Urothelium cell line (cell line): ENCODE measurements at regions not wholly inside any gene's neighbourhood (a gene's known extent, or its start where the extent isn't known, plus 50 kb on each side); places are given as distances from the start of the nearest gene placed in this dataset.
"Not testable (repeated sequence)": the region's sequence is repeated elsewhere in the genome, so short reads cannot be mapped to it uniquely, and the experiment has no call there.

Experiments used
- DNase-seq: peaks from one replicate; pipeline ENCODE4 v3.0.0; 2011; ENCODE audit warnings: low spot score, mixed read lengths
- FAIRE-seq: peaks from 2 replicates; lab custom pipeline; 2011; peaks lifted over from hg19 to GRCh38; lab: Jason Lieb, UNC

- FAIRE-seq = no peak
- DNase-seq = no peak
Measured at GRCh38 chrX:125654501-125654900, 334.8 kb downstream of the TEX13C start.

- FAIRE-seq (no peak), DNase-seq (no peak)
Measured at GRCh38 chrX:125673758-125674157, 354.1 kb downstream of the TEX13C start.

GRCh38 chrX:125678258-125678657 lies 358.6 kb downstream of the TEX13C start:
- DNase-seq (no peak), FAIRE-seq (no peak)

- DNase-seq = no peak
- FAIRE-seq = no peak
Measured at GRCh38 chrX:125680366-125680765, 360.7 kb downstream of the TEX13C start.

GRCh38 chrX:125681058-125681457 lies 361.4 kb downstream of the TEX13C start:
- FAIRE-seq (no peak), DNase-seq (no peak)

GRCh38 chrX:125681507-125681906 lies 361.8 kb downstream of the TEX13C start:
- FAIRE-seq (no peak), DNase-seq (no peak)

- FAIRE-seq = not testable (repeated sequence)
Measured at GRCh38 chrX:125690522-125690921, 370.9 kb downstream of the TEX13C start.

GRCh38 chrX:125694171-125694570 lies 374.5 kb downstream of the TEX13C start:
- FAIRE-seq = no peak

More at GRCh38 chrX:125690522-125690921, 370.9 kb downstream of the TEX13C start:
- not testable (repeated sequence) for DNase-seq

GRCh38 chrX:125709074-125709473 lies 389.4 kb downstream of the TEX13C start:
- FAIRE-seq (no peak), DNase-seq (no peak)

More at GRCh38 chrX:125694171-125694570, 374.5 kb downstream of the TEX13C start:
- no peak for DNase-seq

GRCh38 chrX:125709532-125709931 lies 389.9 kb downstream of the TEX13C start:
- DNase-seq = no peak
- no peak for FAIRE-seq

- DNase-seq (no peak), FAIRE-seq (no peak)
Measured at GRCh38 chrX:125710403-125711062, 390.9 kb downstream of the TEX13C start.

- DNase-seq (no peak), FAIRE-seq (no peak)
Measured at GRCh38 chrX:125711103-125711502, 391.4 kb downstream of the TEX13C start.

- no peak for FAIRE-seq
- no peak for DNase-seq
Measured at GRCh38 chrX:125713633-125714032, 394.0 kb downstream of the TEX13C start.

- FAIRE-seq = no peak
- DNase-seq = no peak
Measured at GRCh38 chrX:125727117-125727516, 407.4 kb downstream of the TEX13C start.

- FAIRE-seq (no peak), DNase-seq (no peak)
Measured at GRCh38 chrX:125736008-125736729, 416.5 kb downstream of the TEX13C start.

- no peak for FAIRE-seq
- no peak for DNase-seq
Measured at GRCh38 chrX:125742811-125743210, 423.1 kb downstream of the TEX13C start.

GRCh38 chrX:125744914-125745313 lies 421.2 kb downstream of the DCAF12L2 start:
- no peak for DNase-seq
- no peak for FAIRE-seq

- no peak for FAIRE-seq
- DNase-seq = peak; percentile 5
Measured at GRCh38 chrX:125757794-125758564, 408.1 kb downstream of the DCAF12L2 start.

GRCh38 chrX:125758819-125759218 lies 407.3 kb downstream of the DCAF12L2 start:
- FAIRE-seq = no peak
- no peak for DNase-seq

- FAIRE-seq = no peak
- DNase-seq = no peak
Measured at GRCh38 chrX:125762954-125763353, 403.1 kb downstream of the DCAF12L2 start.

GRCh38 chrX:125765347-125765746 lies 400.7 kb downstream of the DCAF12L2 start:
- no peak for DNase-seq
- FAIRE-seq = no peak

- FAIRE-seq (no peak), DNase-seq (no peak)
Measured at GRCh38 chrX:125769628-125770027, 396.5 kb downstream of the DCAF12L2 start.
